Stimulated activated CD4-positive, alpha-beta T cell treated with anti-CD3 and anti-CD28 coated beads, Interleukin-2, amount 100 ng/mL, for 24 hours (primary cell): ENCODE measurements at regions not wholly inside any gene's neighbourhood (a gene's known extent, or its start where the extent isn't known, plus 50 kb on each side); places are given as distances from the start of the nearest gene placed in this dataset.
"Not testable (repeated sequence)": the region's sequence is repeated elsewhere in the genome, so short reads cannot be mapped to it uniquely, and the experiment has no call there.

Experiments used
- DNase-seq, 2 donors: peaks; one replicate each; pipeline ENCODE4 v3.0.0-alpha.2; 2020

DNA sequence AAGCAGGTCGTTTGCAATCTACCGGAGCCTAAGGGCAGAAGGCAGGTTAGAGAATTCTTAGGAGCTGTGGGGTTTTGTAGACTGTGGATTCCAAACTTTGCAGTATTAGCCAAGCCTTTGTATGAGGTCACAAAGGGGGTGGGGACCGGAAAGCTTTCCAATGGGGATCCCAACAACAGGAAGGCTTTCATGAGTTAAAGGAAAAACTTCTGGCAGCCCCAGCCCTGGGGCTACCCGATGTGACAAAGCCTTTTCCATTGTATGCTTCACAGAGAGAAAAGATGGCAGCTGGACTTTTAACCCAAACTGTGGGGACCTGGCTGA, 199.2 kb upstream of the PZP start:
- not testable (repeated sequence) for DNase-seq

GRCh38 chr12:9406564-9407424, 198.6 kb upstream of the PZP start:
- DNase-seq, result no peak

DNA sequence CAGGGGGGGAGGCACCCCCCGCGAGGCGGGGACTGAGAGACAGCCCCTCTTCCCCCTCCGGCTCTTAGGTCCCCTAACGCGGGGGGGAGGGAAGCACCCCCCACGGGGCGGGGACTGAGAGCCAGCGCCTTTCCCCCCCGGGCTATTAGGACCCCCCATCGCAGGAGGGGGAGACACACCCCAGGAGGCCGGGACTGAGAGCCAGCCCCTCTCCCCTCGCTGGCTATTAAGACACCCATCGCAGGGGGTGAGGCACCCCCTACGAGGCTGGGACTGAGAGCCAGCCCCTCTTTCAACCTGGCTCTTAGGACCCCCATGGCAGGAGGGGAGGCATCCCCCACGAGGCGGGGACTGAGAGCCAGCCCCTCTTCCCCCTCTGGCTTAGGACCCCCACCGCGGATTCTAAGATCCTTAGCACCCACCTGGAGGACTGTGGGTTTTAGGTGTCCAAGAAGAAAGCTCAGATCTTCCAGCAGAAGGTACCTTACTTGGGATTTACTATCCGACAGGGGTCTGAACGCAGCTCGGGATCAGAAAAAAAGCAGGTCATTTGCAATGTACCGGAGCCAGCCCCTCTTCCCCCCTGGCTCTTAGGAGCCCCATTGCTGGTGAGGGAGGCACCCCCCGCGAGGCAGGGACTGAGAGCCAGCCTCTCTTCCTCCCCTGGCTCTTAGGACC, 197.8 kb upstream of the PZP start:
- DNase-seq, result no peak

DNA sequence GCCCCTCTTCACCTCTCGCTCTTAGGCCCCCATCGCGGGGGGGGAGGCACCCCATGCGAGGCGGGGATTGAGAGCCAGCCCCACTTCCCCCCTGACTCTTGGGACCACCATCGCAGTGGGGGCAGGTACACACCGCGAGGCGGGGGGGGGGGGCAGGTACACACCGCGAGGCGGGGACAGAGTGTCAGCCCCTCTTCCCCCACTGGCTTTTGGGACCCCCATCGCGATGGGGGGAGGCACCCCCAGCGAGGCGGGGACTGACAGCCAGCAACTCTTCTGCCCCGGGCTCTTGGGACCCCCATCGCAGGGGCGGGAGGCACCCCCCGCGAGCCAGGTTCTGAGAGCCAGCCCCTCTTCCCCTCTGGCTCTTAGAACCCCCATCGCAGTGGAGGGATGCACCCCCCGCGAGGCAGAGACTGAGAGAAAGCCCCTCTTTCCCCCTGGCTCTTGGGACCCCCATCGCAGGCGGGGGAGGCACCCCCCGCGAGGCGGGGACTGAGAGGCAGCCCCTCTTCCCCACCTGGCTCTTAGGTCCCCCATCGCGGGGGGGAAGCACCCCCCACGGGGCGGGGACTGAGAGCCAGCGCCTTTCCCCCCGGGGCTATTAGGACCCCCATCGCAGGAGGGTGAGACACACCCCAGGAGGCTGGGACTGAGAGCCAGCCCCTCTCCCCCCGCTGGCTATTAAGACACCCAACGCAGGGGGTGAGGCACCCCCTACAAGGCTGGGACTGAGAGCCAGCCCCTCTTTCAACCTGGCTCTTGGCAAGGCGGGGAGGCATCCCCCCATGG, 196.5 kb upstream of the PZP start:
- no peak for DNase-seq

- no peak for DNase-seq
Observed at GRCh38 chr12:9404031-9404430, 195.8 kb upstream of the PZP start.

GRCh38 chr12:9402432-9403040, 194.3 kb upstream of the PZP start:
- not testable (repeated sequence) for DNase-seq

DNA sequence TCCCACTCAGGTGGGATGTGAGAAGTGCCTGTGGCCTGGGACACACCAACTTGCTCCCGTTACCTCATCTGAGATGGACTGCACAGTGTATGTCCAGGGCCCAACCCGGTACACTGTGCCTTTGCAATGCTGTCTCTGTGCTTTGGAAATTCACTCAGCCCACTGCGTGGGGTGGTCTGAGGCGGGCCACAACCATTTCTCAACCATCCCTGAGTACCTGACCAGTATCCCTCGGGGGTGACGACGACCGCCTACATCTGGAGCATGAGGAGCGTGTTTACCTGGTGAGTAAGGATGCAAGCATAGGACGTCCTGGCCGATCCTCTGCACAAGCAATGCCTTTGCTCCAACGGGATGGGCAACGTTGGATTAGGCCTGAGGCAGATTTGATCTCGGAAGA, 188.2 kb upstream of the PZP start:
- DNase-seq, result not testable (repeated sequence)

GRCh38 chr12:9395220-9395619, 187.0 kb upstream of the PZP start:
- not testable (repeated sequence) for DNase-seq

DNA sequence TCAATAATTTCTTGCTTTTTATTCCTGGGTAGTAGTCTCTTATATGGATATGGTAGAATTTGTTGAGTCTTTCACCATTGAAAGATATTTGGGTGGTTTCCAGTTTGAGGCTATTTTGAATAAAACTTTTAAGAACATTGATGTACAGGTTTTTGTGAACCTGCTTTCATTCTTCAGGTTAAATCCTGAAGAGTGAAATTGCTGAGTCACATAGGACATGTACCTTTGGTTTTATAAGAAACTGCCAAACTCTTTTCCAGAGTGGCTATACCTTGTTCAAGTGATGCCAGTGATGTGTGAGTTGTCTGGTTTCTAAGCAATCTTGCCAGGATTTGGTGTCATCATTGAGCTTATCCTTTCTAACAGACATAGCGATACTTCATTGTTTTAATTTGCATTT, 184.6 kb upstream of the PZP start:
- DNase-seq, result no peak

- no peak for DNase-seq
Observed at GRCh38 chr12:9391815-9392214, 183.6 kb upstream of the PZP start.

DNA sequence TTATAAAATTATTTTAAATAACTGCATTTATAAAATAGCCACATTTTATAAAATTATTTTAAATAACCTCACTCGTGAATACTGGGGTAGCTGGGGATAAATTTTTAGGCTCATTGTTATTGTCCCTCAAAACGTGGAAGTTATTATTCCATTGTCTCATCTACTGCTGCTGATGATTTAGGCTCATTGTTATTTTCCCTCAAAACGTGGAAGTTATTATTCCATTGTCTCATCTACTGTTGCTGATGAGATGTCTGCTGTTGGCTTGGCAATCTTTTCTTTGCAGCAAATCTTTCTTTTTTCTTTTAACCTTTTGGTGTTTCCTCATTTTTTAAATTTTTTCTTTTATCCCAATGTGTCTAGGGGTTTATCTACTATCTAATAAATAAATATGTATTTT, 182.6 kb upstream of the PZP start:
- no peak for DNase-seq

DNA sequence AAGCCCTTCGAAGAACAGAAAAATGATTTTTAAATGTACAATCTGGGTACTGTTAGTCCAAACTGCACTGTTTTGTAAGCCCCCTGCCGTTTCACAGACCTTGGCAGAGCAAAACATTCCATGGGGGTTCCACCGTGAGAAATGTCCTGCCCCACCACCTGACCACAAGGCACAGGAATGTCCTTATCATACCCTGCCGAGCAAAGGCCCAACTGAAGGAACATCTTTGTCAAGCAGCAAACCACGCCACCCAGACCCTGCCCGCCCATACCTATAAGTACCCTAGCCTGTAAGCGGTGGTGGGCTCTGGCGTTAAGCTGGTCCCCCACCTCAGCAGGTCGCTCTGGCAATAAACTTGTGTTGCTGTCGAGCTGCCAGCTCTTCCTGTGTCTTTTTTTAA, 181.6 kb upstream of the PZP start:
- no peak for DNase-seq

- no peak for DNase-seq
Observed at GRCh38 chr12:9388379-9388778, 180.2 kb upstream of the PZP start.

GRCh38 chr12:9387450-9387849, 179.3 kb upstream of the PZP start:
- no peak for DNase-seq

- no peak for DNase-seq
Observed at GRCh38 chr12:9383585-9383984, 175.4 kb upstream of the PZP start.

- no peak for DNase-seq
Observed at GRCh38 chr12:9381619-9382018, 173.4 kb upstream of the PZP start.

GRCh38 chr12:9380650-9381049, 172.5 kb upstream of the PZP start:
- DNase-seq, result no peak

DNA sequence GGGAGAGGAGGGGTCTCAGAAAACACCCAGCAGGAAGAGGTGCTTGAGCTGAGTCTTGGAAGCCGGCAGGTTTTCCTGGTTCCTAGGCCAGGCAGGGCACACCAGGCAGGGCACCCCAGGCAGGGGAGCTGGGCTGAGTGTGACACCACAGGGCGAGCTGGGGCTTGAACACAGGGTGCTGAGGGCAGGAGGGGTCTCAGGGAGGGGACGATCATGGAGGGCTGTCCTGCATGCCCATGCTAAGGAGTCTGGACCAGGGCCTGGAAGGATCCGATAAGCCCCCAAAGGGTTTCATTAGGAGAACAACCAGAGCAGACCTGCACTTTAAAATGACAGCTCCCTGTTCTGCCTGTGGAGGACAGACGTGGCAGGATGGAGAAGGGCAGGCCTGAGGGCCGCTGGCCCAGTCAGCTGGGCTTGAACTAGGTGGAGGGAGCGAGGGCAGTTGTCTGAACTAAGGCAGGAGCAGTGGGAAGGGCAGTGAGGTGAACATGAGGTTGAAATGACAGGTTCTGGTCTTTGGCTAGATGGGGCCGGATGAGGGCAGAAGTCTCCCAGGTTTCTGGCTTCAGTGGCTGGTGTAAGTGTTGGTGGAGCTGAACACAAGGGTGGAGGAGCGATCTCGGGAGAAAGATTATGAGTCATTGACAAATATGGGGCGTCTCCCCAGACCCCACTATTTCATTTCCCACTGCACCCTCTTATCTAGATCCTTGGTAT, 171.0 kb upstream of the PZP start:
- DNase-seq, result no peak

DNA sequence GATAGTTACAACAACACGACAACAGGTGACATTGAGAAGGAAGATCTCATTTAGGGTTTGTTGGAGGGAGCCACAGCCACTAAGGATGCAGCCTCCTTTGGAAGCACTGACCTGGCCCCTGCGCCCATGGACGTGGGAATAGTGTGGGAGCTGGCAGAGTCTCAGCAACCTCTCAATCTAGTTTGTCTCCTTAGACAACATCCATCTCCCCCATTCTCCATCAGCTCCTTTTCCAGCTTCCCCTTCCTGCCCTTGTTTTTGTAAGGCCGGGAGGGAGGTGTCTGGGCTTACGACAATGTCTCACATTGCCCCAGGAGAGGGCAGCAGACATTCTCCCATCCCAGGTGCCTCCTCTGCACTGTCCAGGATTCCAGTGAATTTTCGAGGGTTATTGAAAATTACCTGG, 170.2 kb upstream of the PZP start:
- DNase-seq, result no peak

- no peak for DNase-seq
Observed at GRCh38 chr12:9372202-9372601, 164.0 kb upstream of the PZP start.

DNA sequence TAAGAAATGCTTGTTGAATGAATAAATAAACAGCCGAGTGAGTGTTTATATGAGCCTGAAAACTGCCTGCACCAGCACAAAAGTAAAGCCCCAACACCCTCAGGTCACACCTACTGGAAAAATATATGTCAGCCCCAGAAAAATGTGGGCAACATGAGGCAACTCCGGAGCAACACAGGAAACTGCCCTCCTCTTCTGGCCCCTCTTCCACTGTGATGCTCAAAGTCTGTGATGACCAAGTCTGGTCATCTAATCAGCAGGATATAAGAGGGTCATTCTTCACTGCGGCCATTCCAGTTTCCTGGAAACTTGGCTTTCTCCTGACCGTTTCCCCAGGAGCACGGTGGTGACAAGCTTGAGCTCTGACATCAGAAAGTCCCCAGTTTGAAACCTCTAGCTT, 159.6 kb upstream of the PZP start:
- DNase-seq, result no peak

- no peak for DNase-seq
Observed at GRCh38 chr12:9367201-9367600, 159.0 kb upstream of the PZP start.

DNA sequence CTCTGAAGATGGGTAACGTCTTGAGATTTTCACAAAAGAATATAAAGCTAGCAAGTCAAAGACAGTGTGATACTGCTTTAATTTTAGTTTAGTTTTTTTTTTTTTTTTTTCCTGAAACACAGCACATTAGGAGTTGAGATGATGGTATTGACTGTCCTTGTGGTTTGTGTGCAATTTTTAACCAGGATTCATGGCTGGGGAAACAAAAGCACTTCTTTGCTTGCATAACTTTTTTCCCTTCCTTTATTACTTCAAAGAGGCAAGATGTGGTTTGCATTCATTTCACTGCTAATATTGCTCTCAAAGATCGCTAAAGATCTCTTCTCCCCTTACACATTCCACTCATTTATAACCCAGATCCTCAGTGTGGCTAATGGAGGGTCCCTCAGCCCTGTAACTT, 157.1 kb upstream of the PZP start:
- DNase-seq, result no peak
